GM04503 (cell line): ENCODE measurements at regions not wholly inside any gene's neighbourhood (a gene's known extent, or its start where the extent isn't known, plus 50 kb on each side); places are given as distances from the start of the nearest gene placed in this dataset.
A peak's percentile ranks its signal among the peaks of the same experiment; 100 is the strongest.

Source experiments
- DNase-seq: peaks from one replicate; pipeline ENCODE4 v3.0.0-alpha.2; 2012; ENCODE audit warnings: low read depth

DNA sequence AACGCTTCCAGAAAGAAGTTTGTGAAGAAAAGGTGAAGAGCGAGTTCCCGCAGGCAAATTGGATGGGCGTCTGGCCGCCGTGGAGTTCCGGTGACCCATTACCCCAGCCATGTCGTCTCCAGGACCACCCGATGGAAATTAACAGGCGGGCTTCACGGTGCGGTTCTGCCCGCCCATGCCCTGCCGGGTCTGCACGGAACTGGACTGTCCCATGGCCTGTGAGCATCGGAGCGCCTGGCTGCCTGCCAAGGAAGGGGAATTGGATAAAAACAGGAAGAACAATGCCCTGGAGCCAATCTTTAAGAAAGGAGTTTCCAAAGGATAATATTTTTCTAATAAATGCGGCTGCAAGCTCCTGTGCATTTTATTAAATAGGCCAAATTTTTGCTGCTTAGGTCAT, 319.8 kb upstream of the SLC7A11 start:
- DNase-seq, result no peak

- no peak for DNase-seq
Observed at GRCh38 chr4:138561276-138561880, 319.2 kb upstream of the SLC7A11 start.

- DNase-seq, result no peak
Observed at GRCh38 chr4:138560448-138560847, 318.3 kb upstream of the SLC7A11 start.

DNA sequence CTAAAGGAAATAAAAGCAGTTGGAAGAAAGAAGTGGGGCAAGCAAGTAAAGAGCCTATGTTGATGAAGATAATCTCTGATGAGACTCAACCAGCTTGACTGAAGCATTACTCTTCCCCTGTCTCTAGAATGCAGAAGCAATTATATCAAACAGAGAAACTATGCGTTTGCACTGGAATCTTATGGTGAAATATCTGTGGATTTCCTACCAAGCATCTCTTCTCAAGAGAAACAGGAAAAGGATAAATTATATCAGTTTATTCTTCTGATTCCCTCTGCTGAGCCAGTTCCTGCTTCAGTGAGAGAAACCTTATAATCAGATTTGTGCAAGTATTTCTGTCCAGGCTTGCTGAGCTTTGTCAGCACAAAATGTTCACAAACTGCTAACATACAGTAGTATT, 316.7 kb upstream of the SLC7A11 start:
- DNase-seq, result no peak

DNA sequence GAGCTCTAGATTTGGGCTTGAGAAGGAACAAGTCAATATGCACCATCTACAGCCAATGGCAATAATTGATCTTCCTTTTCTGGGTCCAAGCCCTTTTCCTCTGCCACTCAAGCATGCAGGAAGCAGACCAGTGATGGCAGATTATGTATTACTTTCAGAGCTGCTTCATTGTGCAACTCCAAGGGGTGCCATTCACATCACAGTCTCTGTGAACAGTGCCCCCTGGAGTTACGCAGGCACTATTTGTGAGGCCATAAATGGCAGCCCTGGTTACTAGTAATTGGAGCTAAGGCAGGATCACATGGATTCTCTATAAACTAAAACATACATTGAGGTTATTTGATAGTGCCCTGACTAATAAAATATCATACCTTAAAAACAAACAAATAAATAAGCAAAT, 313.4 kb upstream of the SLC7A11 start:
- DNase-seq, result no peak

DNA sequence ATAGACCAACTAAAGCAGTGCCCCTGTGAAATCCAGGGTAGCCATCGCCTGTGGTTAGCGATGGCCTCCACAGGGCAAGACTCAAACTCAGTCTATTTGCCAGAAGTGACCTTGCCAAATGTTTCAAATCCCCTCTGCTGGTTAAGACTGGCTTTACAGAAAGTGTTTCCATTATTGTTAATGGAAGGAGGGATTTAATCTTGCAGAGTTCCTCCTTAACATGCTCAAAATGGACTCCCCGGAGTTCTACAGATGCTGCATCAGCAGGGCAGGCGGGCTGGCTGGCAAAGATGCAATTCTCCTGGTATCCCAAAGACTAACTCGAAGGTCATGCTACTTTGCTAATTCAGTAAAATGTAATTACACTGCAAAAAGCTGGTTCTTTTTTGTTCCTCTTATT, 313.0 kb upstream of the SLC7A11 start:
- DNase-seq, result no peak

DNA sequence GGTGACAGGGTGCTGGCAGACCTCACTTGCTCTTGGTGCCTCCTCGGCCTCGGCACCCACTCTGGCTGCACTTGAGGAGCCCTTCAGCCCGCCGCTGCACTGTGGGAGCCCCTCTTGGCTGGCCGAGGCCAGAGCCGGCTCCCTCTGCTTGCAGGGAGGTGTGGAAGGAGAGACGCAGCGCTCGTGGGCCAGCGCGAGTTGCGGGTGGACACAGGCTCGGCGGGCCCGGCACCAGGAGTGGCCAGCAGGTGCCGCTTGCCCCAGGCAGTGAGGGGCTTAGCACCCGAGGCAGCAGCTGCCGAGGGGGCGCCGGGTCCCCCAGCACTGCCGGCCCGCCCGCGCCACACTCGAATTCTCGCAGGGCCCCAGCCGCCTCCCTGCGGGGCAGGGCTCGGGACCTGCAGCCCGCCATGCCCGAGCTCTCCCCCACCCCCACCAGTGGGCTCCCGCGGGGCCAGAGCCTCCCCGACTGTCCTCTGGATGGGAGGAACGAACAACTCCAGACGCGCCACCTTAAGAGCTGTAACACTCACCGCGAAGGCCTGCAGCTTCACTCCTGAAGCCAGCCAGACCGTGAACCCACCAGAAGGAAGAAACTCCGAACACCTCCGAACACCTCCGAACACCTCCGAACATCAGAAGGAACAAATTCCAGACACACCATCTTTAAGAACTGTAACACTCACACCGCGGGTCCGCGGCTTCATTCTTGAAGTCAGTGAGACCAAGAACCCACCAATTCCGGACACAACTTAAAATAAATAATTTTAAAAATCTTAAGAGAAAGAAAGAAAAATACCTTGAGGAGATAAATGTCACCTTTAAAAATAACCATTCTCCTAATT, 311.1 kb upstream of the SLC7A11 start:
- no peak for DNase-seq

GRCh38 chr4:138542191-138542776, 300.1 kb upstream of the SLC7A11 start:
- DNase-seq, result no peak

DNA sequence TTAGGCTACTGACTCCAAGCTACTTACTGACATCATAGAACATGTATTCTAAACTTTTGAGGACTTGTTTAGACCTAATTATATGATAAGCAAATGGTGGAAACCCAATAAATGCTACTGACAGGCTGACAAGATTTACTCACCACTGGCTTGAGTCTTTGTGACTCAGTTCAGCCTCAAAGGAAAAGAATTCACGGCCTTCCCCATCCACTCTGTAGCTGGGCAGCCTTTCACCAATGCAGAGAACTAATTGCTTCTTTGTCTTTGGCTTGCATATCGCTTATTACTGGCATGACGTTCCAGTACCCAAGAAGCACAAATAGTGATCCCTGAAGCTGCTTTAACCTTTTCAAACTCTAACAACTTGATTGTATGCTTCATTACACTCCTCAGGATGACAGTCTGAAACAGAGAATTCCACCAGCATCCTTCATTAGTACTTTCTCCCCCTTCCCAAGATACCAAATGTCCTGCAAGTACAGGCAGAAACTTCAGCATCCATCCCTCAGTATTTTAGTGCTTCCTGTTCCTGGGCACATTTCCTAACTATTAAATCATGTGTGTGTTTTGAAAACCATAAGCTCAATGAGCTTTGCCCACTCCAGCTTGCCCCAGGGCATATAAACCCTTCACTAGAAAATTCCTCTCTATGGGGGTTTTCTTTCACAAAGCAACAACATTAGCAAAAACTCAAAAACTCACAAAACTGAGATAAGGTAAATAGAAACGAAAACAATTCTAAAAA, 298.1 kb upstream of the SLC7A11 start:
- DNase-seq, result peak; percentile 62

- no peak for DNase-seq
Observed at GRCh38 chr4:138538743-138539142, 296.6 kb upstream of the SLC7A11 start.

DNA sequence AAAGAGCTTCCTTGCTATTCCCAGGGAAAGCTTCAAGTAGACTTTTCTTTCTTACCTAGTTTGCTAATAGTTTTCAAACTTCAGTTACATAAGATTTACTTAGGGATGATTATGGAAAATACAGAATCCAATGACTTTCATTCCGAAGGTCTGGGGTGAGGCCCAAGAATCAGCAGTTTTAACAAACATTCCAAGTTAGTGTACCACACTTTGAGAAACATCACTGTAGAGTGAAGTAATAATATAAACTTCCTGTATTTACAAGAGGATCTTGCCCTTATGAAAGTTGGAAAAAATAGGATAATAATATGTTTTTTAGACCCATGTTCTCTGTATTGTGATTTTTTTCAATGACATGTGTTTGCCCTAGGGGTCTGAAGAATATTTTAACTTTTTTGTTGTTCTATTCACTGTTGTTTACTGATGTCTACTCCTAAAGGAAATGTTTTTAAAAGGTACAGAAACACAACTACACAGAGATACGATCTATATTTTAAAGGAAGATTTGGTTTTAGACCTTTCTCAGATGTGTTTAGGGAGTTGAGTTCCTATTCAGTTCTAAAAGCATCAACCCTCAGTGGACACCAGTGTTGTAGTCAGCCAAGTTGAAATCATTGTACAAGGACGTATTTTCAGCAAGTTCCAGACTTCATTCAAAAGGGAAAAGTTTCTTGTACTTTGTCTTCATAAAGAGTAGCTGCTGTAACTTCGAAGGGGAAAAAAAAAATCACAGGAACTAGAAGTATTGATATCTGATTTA, 295.8 kb upstream of the SLC7A11 start:
- no peak for DNase-seq

- no peak for DNase-seq
Observed at GRCh38 chr4:138535316-138535715, 293.2 kb upstream of the SLC7A11 start.

- no peak for DNase-seq
Observed at GRCh38 chr4:138522366-138522765, 280.2 kb upstream of the SLC7A11 start.

GRCh38 chr4:138521809-138522208, 279.7 kb upstream of the SLC7A11 start:
- no peak for DNase-seq

- DNase-seq, result no peak
Observed at GRCh38 chr4:138519436-138519835, 277.3 kb upstream of the SLC7A11 start.

- no peak for DNase-seq
Observed at GRCh38 chr4:138513535-138513934, 271.4 kb upstream of the SLC7A11 start.

- no peak for DNase-seq
Observed at GRCh38 chr4:138512756-138513155, 270.6 kb upstream of the SLC7A11 start.

DNA sequence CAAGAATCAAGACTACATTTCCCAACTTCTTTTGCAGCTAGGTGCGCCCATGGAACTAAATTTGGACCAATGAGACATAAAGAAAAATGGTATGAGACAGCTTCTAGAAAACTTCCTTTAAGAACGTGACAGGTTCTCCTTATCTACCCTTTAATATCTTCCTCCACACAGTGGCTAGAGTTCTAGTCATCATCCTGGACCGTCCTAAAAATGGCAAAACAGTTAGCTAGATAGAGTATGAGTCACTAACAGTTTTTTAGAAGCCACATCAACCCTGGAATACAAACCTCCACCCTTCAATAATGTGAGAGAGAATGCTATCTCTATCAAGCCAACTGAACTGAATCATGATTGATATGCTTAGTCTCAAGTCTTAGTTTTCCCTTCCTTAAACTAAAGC, 267.9 kb upstream of the SLC7A11 start:
- DNase-seq, result peak; percentile 21

- DNase-seq, result no peak
Observed at GRCh38 chr4:138509346-138509745, 267.2 kb upstream of the SLC7A11 start.

DNA sequence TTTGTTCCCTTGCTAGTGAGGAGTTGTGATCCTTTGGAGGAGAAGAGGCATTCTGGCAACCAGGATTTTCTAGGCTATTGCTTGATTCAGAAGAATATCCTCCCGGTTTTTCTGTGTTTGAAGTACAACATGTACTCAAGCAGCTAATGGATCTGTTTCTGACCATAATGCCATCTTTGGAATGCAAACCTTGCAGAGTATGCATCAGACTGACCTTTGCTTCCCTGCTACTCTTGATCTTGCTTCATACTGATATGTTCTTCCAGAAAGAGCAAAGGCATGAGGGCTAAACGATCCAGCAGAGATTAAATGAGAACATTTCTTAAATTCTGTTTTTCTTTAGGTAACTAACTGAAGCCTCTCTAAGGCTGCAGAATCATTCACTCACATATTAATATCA, 265.4 kb upstream of the SLC7A11 start:
- DNase-seq, result peak; percentile 54

GRCh38 chr4:138501614-138502013, 259.5 kb upstream of the SLC7A11 start:
- no peak for DNase-seq

GRCh38 chr4:138500869-138501268, 258.7 kb upstream of the SLC7A11 start:
- no peak for DNase-seq
